Thoracic aorta (tissue), 2 donors: ENCODE measurements at regions not wholly inside any gene's neighbourhood (a gene's known extent, or its start where the extent isn't known, plus 50 kb on each side); places are given as distances from the start of the nearest gene placed in this dataset.

ENCODE experiments used
- ATAC-seq: fragments of 150-250 bp; one replicate; pipeline ENCODE4 v1.8.0; 2017; ENCODE audit warnings: low read depth; ENCODE audit not compliant: insufficient number of reproducible peaks, low FRiP score
- DNase-seq: peaks from one replicate; pipeline ENCODE4 v3.0.0-alpha.2; 2020; ENCODE audit warnings: low spot score
- H3K27ac ChIP-seq, 2 donors: fragments of 200-600 bp; sonication (generic); 1 replicate in 1 of 2; 2 replicates in 1 of 2; pipeline ENCODE4 v1.5.1; 2016; ENCODE audit warnings: mild to moderate bottlenecking in 2 of 2, moderate library complexity in 2 of 2
- H3K27me3 ChIP-seq: fragments of 200-600 bp; sonication (generic); replicated peaks from 2 replicates; pipeline ENCODE4 v1.6.0; 2016; ENCODE audit warnings: mild to moderate bottlenecking; ENCODE audit not compliant: insufficient read depth
- H3K36me3 ChIP-seq: fragments of 200-600 bp; sonication (generic); one replicate; pipeline ENCODE4 v1.5.1; 2016
- H3K4me1 ChIP-seq, 2 donors: fragments of 200-600 bp; sonication (generic); 1 replicate in 1 of 2; 2 replicates in 1 of 2; pipeline versions ENCODE4 v1.5.1 to v1.6.0; 2016; ENCODE audit warnings: low read depth in 2 of 2, mild to moderate bottlenecking in 1 of 2; ENCODE audit not compliant: control insufficient read depth in 1 of 2
- H3K4me3 ChIP-seq: fragments of 200-600 bp; sonication (generic); 2 replicates; pipeline ENCODE4 v1.5.1; 2016; ENCODE audit warnings: mild to moderate bottlenecking
- H3K9me3 ChIP-seq: fragments of 200-600 bp; sonication (generic); 2 replicates; pipeline ENCODE4 v1.5.1; 2016
- TF ChIP-seq, protein P1 (sequence below): fragments of 200-600 bp; sonication (generic); IDR thresholded peaks from one replicate; pipeline ENCODE4 v1.5.1; 2019; ENCODE audit warnings: antibody characterized with exemption

DNA sequence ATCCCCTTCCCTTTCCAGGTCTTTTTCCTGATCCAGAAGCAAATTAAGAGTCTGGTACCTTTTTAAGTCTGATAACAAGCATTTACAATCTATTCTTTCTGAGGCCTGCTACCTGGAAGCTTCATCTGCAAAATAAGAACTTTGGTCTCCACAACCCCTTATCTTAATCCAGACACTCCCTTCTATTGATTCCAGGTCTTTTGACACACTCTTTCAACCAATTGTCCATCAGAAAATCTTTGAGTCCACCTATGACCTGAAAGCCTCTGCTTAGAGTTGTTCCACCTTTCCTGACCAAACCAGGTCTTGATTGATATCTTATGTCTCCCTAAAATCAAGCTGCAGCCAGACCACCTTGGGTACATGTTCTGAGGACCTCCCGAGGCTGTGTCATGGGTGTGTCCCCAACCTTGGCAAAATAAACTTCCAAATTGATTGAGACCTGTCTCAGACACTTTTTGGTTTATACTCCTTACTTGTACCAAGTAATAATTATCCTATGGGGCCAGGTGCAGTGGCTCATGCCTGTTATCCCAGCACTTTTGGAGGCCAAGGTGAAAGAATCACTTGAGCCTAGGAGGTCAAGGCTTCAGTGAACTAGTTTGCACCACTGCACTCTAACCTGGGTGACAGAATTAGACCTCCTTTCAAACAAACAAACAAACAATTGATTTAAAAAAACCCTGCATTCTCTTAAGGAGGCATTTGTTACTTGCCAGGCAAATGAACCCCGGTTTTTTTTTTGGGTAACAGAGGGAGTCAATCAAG is 126.1 kb downstream of the MAP3K21 start:
- Histone ChIP-seq H3K27me3 (no peaks in the 10 kb centered on the region), H3K4me3 (no peak overlapping the region), H3K4me1 (no peaks in the 10 kb centered on the region), H3K9me3 (no peaks in the 10 kb centered on the region), H3K36me3 (no peaks in the 10 kb centered on the region), H3K27ac (no peak overlapping the region)
- ATAC-seq, result no peak
- no peak for DNase-seq
- TF ChIP-seq, protein P1, sequence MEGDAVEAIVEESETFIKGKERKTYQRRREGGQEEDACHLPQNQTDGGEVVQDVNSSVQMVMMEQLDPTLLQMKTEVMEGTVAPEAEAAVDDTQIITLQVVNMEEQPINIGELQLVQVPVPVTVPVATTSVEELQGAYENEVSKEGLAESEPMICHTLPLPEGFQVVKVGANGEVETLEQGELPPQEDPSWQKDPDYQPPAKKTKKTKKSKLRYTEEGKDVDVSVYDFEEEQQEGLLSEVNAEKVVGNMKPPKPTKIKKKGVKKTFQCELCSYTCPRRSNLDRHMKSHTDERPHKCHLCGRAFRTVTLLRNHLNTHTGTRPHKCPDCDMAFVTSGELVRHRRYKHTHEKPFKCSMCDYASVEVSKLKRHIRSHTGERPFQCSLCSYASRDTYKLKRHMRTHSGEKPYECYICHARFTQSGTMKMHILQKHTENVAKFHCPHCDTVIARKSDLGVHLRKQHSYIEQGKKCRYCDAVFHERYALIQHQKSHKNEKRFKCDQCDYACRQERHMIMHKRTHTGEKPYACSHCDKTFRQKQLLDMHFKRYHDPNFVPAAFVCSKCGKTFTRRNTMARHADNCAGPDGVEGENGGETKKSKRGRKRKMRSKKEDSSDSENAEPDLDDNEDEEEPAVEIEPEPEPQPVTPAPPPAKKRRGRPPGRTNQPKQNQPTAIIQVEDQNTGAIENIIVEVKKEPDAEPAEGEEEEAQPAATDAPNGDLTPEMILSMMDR, result no peak

DNA sequence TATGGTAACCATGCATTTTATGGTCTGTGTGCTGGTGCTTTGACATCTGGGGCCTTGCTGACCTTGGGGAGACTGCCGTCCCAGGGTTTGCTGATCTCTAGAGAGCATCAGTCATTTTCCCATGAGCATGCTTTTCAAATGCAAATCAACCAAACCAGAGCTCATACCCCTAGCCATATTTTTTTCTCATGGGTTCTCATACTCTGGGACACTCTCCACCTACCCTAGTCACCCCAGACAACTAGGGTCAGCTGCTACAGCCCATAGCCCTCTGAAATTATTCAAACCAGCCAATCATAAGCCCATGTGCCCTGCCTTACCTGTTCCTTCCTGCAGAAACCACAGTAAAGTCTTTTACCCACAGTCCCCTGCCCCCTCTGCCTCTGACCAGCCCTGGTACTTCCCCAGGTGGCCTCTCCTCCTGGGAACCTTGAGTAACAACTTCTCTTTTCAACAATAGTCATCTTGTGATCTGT is 132.0 kb downstream of the MAP3K21 start:
- no peaks in the 10 kb centered on the region for H3K9me3 ChIP-seq
- no peak for ATAC-seq
- no peak overlapping the region for H3K27ac ChIP-seq
- no peak for DNase-seq
- TF ChIP-seq, protein P1, result no peak
- H3K27me3 ChIP-seq, result no peaks in the 10 kb centered on the region
- H3K4me3 ChIP-seq, result no peak overlapping the region
- no peaks in the 10 kb centered on the region for H3K36me3 ChIP-seq
- H3K4me1 ChIP-seq, result no peaks in the 10 kb centered on the region

DNA sequence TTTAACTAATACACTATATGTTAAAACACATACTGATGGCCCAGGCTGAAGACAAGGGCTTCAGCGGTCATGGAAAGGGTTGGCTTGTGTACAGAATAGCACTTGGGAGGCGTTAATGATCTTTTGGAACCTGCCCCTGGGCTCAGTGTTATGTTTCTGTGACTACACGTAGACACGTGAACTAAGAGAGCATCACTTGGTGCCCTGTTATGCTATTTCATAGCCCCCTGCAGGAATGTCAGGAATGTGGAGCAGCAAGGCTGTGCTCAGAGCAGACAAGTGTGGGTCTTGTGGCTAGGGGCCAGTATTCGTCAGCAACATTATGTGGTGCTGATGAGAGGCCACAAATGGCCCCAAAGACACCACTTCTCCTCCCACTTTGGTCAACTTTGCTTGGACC is 132.4 kb downstream of the MAP3K21 start:
- H3K27me3 ChIP-seq, result no peaks in the 10 kb centered on the region
- no peak for DNase-seq
- H3K36me3 ChIP-seq, result no peaks in the 10 kb centered on the region
- no peak overlapping the region for H3K4me3 ChIP-seq
- no peaks in the 10 kb centered on the region for H3K9me3 ChIP-seq
- no peak overlapping the region for H3K27ac ChIP-seq
- no peaks in the 10 kb centered on the region for H3K4me1 ChIP-seq
- TF ChIP-seq, protein P1, result no peak
- no peak for ATAC-seq

DNA sequence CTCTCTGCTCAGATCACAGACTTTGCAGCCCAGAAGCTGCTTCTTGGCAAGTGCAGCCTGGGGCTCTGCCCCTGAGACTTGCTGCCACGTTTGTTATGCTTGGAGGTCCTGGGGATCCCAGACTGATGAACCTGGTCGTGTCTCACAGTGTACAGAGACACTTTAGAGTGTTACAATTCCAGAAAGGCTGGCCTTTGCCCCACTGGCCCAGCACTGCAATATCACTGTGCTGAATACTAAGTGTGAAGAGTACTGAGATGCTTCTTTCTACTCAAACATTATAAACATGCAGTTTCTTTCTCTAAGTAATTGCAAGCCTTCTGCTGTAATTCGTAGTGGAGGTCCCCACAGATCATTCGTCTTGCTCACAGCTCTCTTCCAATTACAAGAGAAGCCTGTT is 133.2 kb downstream of the MAP3K21 start:
- Histone ChIP-seq H3K4me1 (no peaks in the 10 kb centered on the region), H3K4me3 (no peak overlapping the region)

DNA sequence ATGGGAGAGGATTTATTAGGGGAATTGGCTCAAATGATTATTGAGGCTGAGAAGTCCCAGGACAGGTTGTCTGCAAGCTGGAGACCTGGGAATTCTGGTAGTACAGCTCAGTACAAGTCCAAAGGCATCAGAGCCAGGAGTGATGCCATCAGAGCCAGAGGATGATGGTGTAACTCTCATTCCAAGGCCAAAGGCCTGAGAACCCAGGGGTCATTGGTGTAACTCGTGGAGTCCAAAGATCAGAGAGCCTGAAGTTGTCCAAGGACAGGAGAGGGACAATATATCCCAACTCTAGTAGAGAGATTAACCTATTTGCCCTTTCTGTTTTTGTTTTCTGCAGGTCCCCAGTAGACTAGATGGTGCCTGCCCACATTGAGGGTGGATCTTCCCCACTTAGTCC is 134.3 kb downstream of the MAP3K21 start:
- Histone ChIP-seq H3K36me3 (no peaks in the 10 kb centered on the region), H3K27me3 (no peaks in the 10 kb centered on the region)
- no peak for ATAC-seq

More for the DNA sequence above, 133.2 kb downstream of the MAP3K21 start:
- no peak for DNase-seq
- ATAC-seq, result no peak
- Histone ChIP-seq H3K36me3 (no peaks in the 10 kb centered on the region), H3K27ac (no peak overlapping the region), H3K9me3 (no peaks in the 10 kb centered on the region), H3K27me3 (no peaks in the 10 kb centered on the region)
- TF ChIP-seq, protein P1, result no peak

More for the DNA sequence above, 134.3 kb downstream of the MAP3K21 start:
- H3K4me3 ChIP-seq, result no peak overlapping the region
- no peak for DNase-seq
- TF ChIP-seq, protein P1, result no peak
- no peak overlapping the region for H3K27ac ChIP-seq
- H3K9me3 ChIP-seq, result no peaks in the 10 kb centered on the region
- no peaks in the 10 kb centered on the region for H3K4me1 ChIP-seq
